ENCODE measurements at regions not wholly inside any gene's neighbourhood (a gene's known extent, or its start where the extent isn't known, plus 50 kb on each side); places are given as distances from the start of the nearest gene placed in this dataset.

DNA sequence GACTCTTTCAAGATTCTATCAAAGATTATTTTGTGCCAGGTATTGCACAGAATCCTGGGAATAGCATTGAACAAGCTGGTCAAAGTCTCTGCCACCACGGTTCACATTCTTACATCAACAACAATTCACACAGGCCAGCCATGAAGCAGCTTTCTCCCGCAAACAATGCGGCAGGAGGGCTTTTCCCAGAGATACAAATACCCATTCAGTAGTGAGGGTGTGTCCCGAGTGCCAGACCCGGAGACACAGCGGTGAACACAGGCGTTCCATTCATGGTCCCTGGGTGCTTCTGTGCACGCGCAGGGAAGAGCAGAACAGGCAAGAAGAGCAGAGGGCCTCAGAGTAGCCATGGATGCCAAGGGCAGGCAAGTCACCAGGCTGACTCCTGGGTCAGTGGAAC lies 83.3 kb upstream of the PDE10A start:
- TF ChIP-seq, protein P1, sequence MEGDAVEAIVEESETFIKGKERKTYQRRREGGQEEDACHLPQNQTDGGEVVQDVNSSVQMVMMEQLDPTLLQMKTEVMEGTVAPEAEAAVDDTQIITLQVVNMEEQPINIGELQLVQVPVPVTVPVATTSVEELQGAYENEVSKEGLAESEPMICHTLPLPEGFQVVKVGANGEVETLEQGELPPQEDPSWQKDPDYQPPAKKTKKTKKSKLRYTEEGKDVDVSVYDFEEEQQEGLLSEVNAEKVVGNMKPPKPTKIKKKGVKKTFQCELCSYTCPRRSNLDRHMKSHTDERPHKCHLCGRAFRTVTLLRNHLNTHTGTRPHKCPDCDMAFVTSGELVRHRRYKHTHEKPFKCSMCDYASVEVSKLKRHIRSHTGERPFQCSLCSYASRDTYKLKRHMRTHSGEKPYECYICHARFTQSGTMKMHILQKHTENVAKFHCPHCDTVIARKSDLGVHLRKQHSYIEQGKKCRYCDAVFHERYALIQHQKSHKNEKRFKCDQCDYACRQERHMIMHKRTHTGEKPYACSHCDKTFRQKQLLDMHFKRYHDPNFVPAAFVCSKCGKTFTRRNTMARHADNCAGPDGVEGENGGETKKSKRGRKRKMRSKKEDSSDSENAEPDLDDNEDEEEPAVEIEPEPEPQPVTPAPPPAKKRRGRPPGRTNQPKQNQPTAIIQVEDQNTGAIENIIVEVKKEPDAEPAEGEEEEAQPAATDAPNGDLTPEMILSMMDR (IDR thresholded peaks at IDR 0.05), result no peak
- no peak for TF ChIP-seq TCF7L2 (IDR thresholded peaks at IDR 0.05; ENCODE audit: low read depth, low read length)

Measured in Panc1 (cell line).